Ectodermal cell (in vitro differentiated cells): ENCODE measurements at regions not wholly inside any gene's neighbourhood (a gene's known extent, or its start where the extent isn't known, plus 50 kb on each side); places are given as distances from the start of the nearest gene placed in this dataset.

ENCODE experiments used
- H3K27ac ChIP-seq: 2 replicates; pipeline ENCODE4 v1.7.0; 2013; ENCODE audit warnings: mild to moderate bottlenecking, low read depth, low read length; ENCODE audit not compliant: insufficient read depth, poor library complexity, severe bottlenecking
- H3K27me3 ChIP-seq: 2 replicates; pipeline ENCODE4 v1.7.0; 2013; ENCODE audit warnings: mild to moderate bottlenecking, low read length; ENCODE audit not compliant: insufficient read depth, control insufficient read depth, poor library complexity, severe bottlenecking
- H3K36me3 ChIP-seq: one replicate; pipeline ENCODE4 v1.7.0; 2013; ENCODE audit warnings: low read length; ENCODE audit not compliant: control insufficient read depth, insufficient read depth
- H3K4me1 ChIP-seq: one replicate; pipeline ENCODE4 v1.7.0; 2013; ENCODE audit warnings: low read length; ENCODE audit not compliant: control insufficient read depth, insufficient read depth
- H3K4me3 ChIP-seq: 2 replicates; pipeline ENCODE4 v1.7.0; 2013; ENCODE audit warnings: low read depth, low read length, control low read depth; ENCODE audit not compliant: insufficient read depth
- H3K9me3 ChIP-seq: 2 replicates; pipeline ENCODE4 v1.7.0; 2013; ENCODE audit warnings: mild to moderate bottlenecking, low read length, moderate library complexity; ENCODE audit not compliant: control insufficient read depth
- WGBS, 2 experiments: methylation state at CpG; one replicate each; pipeline ENCODE4 v1.1.7; 2013; ENCODE audit warnings: missing lambda C conversion rate in 2 of 2; 5-methylcytosine and 5-hydroxymethylcytosine counted together

GRCh38 chr11:19365743-19366410 is 125.1 kb upstream of the E2F8 start:
- WGBS, 2 experiments = 67 to 85% methylated on average over 1 of the region's 1 CpG
- no peak overlapping the region for H3K27ac ChIP-seq
- no peak overlapping the region for H3K4me3 ChIP-seq

GRCh38 chr11:19359221-19360000 is 118.7 kb upstream of the E2F8 start:
- peaks cover 4% of the 10 kb centered on the region for H3K4me1 ChIP-seq
- WGBS, 2 experiments = 91% methylated on average over 7 of the region's 7 CpGs

More at GRCh38 chr11:19365743-19366410, 125.1 kb upstream of the E2F8 start:
- H3K36me3 ChIP-seq = no peaks in the 10 kb centered on the region
- no peaks in the 10 kb centered on the region for H3K27me3 ChIP-seq
- peaks cover 10% of the 10 kb centered on the region for H3K4me1 ChIP-seq
- no peaks in the 10 kb centered on the region for H3K9me3 ChIP-seq

GRCh38 chr11:19357943-19358342 is 117.2 kb upstream of the E2F8 start:
- WGBS, 2 experiments = 91 to 96% methylated on average over 3 of the region's 3 CpGs
- H3K4me1 ChIP-seq = peaks cover 4% of the 10 kb centered on the region
- H3K9me3 ChIP-seq = no peaks in the 10 kb centered on the region
- no peak overlapping the region for H3K27ac ChIP-seq
- no peak overlapping the region for H3K4me3 ChIP-seq
- H3K27me3 ChIP-seq = no peaks in the 10 kb centered on the region
- no peaks in the 10 kb centered on the region for H3K36me3 ChIP-seq

More at GRCh38 chr11:19359221-19360000, 118.7 kb upstream of the E2F8 start:
- H3K36me3 ChIP-seq = no peaks in the 10 kb centered on the region
- no peak overlapping the region for H3K4me3 ChIP-seq
- H3K27me3 ChIP-seq = no peaks in the 10 kb centered on the region
- H3K9me3 ChIP-seq = no peaks in the 10 kb centered on the region
- H3K27ac ChIP-seq = no peak overlapping the region

GRCh38 chr11:19355601-19356000 is 114.9 kb upstream of the E2F8 start:
- Histone ChIP-seq H3K4me3 (no peak overlapping the region), H3K9me3 (no peaks in the 10 kb centered on the region), H3K27me3 (no peaks in the 10 kb centered on the region), H3K36me3 (no peaks in the 10 kb centered on the region), H3K4me1 (peaks cover 4% of the 10 kb centered on the region), H3K27ac (no peak overlapping the region)
- WGBS, 2 experiments = 82 to 85% methylated on average over 1 of the region's 1 CpG

- Histone ChIP-seq H3K27ac (no peak overlapping the region), H3K4me1 (no peaks in the 10 kb centered on the region), H3K4me3 (no peak overlapping the region), H3K27me3 (no peaks in the 10 kb centered on the region), H3K36me3 (no peaks in the 10 kb centered on the region), H3K9me3 (no peaks in the 10 kb centered on the region)
- 91 to 96% methylated on average over 2 of the region's 2 CpGs for WGBS, 2 experiments
Observed at GRCh38 chr11:19353287-19353850, 112.6 kb upstream of the E2F8 start.

GRCh38 chr11:19352771-19353160 is 112.0 kb upstream of the E2F8 start:
- H3K4me1 ChIP-seq = peaks cover under 1% of the 10 kb centered on the region
- H3K27me3 ChIP-seq = peaks cover 3% of the 10 kb centered on the region
- WGBS, 2 experiments = 78 to 81% methylated on average over 9 of the region's 9 CpGs
- no peak overlapping the region for H3K4me3 ChIP-seq
- H3K9me3 ChIP-seq = no peaks in the 10 kb centered on the region
- no peaks in the 10 kb centered on the region for H3K36me3 ChIP-seq
- H3K27ac ChIP-seq = no peak overlapping the region

- WGBS, 2 experiments = 95 to 96% methylated on average over 3 to 5 of the region's 5 CpGs
Observed at GRCh38 chr11:19352072-19352770, 111.5 kb upstream of the E2F8 start.

GRCh38 chr11:19351426-19351825 is 110.7 kb upstream of the E2F8 start:
- no peaks in the 10 kb centered on the region for H3K36me3 ChIP-seq
- H3K27ac ChIP-seq = no peak overlapping the region
- H3K4me1 ChIP-seq = peaks cover 14% of the 10 kb centered on the region
- no peak overlapping the region for H3K4me3 ChIP-seq
- H3K27me3 ChIP-seq = peaks cover 17% of the 10 kb centered on the region
- no peaks in the 10 kb centered on the region for H3K9me3 ChIP-seq
- 89 to 95% methylated on average over 4 of the region's 4 CpGs for WGBS, 2 experiments

More at GRCh38 chr11:19352072-19352770, 111.5 kb upstream of the E2F8 start:
- no peaks in the 10 kb centered on the region for H3K9me3 ChIP-seq
- H3K27me3 ChIP-seq = peaks cover 9% of the 10 kb centered on the region
- no peak overlapping the region for H3K4me3 ChIP-seq
- H3K36me3 ChIP-seq = no peaks in the 10 kb centered on the region
- peaks cover 6% of the 10 kb centered on the region for H3K4me1 ChIP-seq
- H3K27ac ChIP-seq = no peak overlapping the region

- Histone ChIP-seq H3K27me3 (peaks cover 29% of the 10 kb centered on the region), H3K36me3 (no peaks in the 10 kb centered on the region), H3K4me3 (no peak overlapping the region), H3K27ac (no peak overlapping the region), H3K9me3 (no peaks in the 10 kb centered on the region), H3K4me1 (peaks cover 22% of the 10 kb centered on the region)
- 88% methylated on average over 11 of the region's 11 CpGs for whole genome bisulfite sequencing, 2 experiments
Observed at GRCh38 chr11:19350160-19350559, 109.4 kb upstream of the E2F8 start.
